SK-MEL-5 (cell line): ENCODE measurements at regions not wholly inside any gene's neighbourhood (a gene's known extent, or its start where the extent isn't known, plus 50 kb on each side); places are given as distances from the start of the nearest gene placed in this dataset.

ENCODE experiments used
- DNase-seq: peaks from one replicate; pipeline ENCODE4 v3.0.0-alpha.2; 2016; ENCODE audit warnings: low read depth, low spot score
- in situ Hi-C: cut with HindIII; loops from 2 replicates; pipeline ENCODE4 v1.10.0; 2016; ENCODE audit warnings: low sequenced_read_pairs, high pct_unique_total_duplicates, low pct_unique_long_range_greater_than_20kb

DNA sequence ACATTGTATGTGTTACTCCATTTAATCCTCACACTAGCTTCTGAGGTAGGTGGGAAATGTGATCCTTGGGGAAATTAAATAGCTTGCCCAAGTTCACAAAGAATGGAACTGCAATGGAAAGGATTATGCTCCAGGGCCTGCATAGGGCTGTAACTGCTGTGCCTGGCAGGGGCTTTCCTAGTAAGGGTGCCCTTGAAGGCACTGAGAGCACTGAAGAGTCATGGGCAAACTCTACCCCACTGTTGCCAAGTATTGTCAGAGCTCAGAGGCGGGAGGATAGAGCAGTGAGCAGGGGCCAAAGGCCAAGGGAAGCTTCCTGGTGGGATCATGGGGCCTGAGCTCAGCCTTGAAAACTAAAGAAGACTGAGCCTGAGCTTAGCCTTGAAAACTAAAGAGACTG, 133.0 kb upstream of the NALF2 start:
- DNase-seq: no peak
- in situ Hi-C loops: no loop called here

DNA sequence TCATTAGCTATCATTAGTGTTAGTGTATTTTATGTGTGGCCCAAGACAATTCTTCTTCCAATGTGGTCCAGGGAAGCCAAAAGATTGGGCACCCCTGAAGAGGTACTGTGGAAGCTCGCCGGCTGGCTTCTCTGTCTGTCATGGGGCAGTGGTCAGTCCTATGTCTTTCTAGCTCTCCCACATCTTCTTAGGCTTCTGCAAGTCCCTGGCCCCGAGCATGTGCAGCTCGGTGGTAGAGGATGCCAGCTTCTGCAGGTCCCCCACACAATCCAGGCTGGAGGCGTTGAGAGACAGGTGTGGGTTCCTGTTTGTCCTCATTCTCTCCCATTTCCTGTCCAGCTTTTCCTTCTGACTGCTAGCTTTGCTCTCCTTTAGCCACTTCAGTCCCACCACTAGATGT, 134.1 kb upstream of the NALF2 start:
- in situ Hi-C loops: no loop called here
- DNase-seq: no peak

DNA sequence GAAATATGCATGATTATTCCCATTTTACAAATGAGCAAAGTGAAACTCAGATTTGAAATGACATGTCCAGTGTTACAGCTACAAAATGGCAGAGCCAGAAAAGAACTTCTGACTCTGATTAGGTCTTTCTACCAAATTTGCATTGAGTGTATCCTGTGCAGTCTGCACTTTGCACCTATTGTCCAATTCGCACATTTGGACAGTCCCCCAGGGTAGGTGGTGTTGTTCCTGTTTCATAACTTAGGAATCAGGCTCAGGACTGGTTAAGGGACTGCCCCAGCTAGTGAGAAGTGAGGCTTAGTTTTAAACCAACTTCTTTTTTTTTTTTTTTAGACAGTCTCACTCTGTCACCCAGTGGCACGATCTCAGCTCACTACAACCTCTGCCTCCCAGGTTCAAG, 137.9 kb upstream of the NALF2 start:
- in situ Hi-C loops: no loop called here
- no peak for DNase-seq

DNA sequence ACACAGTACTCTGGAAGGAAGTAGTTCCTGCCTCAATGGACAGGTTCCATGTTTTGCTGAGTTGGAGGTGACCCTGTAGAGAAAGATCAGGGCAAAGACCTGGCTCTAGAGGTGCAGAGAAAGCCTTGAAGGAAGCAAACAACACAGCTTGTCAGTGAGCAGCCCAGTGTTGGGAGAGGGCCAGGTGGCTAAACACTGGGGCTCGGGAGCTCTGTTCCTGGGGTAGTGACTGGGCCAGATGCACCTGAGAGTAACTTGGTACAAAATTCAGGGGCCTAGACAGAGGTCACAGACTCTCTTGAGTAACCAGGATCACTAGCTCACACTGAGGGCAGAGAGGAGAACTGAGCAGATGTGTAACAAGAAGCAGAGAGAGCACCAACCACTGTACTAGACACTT, 138.4 kb upstream of the NALF2 start:
- in situ Hi-C loops: no loop called here
- DNase-seq: no peak

DNA sequence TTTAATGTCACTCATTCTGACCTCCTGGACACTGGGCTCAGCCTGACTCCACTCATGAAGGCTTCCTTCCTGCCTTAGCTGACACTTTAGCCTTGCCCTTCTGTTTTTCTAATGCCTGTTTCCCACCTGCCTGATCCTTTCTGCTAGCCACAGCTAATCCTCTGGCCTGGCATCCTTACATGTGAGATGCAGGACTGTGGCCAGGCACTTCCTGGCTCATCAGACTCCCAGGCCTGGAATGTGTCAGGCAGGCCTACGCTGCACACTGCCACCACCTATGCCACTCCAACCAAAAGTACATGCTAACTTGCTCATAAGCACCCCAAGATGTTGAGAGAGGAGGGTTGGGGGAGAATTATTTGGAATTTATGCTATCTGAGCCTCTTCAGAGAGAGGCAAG, 138.8 kb upstream of the NALF2 start:
- no peak for DNase-seq
- in situ Hi-C loops: no loop called here

DNA sequence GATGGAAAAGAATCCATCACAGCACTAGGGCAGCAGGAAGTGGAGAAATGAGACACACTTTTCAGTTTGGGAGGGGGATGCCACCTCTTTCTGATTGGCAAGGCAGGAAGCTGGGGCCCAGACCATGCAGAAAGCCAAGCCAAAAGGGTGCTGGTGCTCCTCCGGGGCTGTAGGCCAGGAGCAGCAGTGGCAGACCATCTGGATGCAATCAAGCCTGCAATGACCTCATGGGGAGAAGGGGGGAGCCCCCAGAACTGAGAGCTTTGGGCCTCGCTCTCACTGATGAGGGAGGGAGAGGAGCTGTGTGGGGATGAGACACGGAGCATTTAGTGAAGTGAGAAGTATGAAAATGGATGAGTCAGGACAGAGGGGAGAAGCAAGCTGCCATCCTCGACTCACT, 141.3 kb upstream of the NALF2 start:
- in situ Hi-C loops: no loop called here
- no peak for DNase-seq

DNA sequence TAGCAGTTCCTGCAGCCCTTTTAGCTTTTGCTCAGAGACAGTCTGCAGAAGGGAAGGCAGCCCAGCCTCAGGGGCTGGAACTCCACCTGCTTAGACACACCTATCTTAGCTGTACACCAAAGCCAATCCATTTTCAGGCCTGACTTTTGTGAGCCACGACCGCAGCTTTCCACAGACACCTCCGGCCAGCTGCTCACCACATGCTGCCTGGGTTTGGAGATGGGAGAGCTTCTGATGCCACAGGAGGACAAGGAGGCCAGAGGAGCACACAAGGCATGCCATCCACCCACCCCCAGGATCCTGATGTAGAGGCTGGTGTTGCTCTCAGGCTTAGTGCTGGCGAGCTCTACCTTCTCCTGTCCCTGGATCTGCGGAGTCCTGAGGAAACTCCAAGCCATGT, 141.8 kb upstream of the NALF2 start:
- in situ Hi-C loops: no loop called here
- no peak for DNase-seq

DNA sequence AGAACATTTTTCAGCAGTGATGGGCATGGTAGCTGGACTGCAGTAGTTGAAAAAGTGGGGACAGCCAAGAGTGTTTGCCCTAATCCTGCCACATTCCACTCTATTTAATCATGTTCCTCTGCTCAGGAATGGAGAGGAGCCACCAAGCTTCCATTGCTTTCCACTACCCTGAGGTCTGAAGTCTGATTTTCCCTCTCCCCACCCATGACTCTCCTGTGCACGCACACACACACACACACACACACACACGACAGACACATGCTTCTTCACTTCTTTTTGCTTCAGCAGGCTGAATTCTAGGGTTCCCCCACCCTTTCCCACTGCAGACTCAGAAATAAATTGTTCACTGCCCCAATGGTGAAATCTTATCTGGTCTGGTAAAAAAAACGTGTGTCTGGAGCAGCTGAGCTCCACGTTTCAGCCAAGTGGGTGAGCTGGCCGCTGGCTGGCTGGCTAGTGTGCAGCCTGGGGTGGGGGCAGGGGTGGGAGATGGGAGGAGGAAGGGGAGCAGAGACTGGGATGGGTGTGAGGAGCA, 142.7 kb upstream of the NALF2 start:
- DNase-seq: no peak
- in situ Hi-C loops: no loop called here

DNA sequence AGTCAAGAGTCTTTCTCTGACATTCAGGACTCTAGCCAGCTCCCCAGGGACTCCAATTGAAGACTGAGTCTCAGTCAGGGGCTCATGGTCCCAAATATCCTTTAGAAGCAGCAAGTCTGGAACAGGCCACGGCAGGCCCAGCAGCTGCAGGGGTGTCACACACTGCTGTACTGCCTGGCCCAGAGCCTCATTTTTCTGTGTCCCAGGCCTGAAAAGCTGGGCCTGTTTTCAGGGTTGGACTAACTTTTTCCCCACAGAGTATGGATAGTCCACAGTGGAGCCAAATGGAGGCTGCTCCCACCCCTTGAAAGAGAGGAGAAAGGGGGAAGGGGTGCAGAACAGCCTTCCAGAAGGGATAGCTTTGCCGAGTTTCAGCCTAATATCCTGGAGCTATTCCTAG, 146.8 kb upstream of the NALF2 start:
- in situ Hi-C loops: no loop called here
- DNase-seq: no peak

DNA sequence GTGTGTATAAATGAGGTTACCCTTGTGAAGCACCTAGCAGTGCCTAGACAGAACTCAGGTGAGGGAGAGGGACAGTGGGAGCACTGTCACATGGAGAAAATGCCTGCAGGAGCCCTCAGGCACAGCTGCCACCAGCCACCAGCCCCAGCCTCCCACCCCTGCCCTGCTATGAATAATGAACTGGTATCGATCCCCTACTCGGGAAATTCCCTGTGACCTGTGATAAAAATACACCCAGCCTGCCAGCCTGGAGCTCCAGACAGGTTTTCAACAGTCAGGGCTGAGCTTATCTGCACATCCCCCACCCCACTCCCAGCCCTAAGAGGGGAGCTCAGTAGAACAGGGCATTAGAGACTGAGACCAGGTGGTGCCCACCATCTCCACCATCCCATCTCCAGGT, 159.6 kb upstream of the PJA1 start:
- no peak for DNase-seq
- in situ Hi-C loops: no loop called here

DNA sequence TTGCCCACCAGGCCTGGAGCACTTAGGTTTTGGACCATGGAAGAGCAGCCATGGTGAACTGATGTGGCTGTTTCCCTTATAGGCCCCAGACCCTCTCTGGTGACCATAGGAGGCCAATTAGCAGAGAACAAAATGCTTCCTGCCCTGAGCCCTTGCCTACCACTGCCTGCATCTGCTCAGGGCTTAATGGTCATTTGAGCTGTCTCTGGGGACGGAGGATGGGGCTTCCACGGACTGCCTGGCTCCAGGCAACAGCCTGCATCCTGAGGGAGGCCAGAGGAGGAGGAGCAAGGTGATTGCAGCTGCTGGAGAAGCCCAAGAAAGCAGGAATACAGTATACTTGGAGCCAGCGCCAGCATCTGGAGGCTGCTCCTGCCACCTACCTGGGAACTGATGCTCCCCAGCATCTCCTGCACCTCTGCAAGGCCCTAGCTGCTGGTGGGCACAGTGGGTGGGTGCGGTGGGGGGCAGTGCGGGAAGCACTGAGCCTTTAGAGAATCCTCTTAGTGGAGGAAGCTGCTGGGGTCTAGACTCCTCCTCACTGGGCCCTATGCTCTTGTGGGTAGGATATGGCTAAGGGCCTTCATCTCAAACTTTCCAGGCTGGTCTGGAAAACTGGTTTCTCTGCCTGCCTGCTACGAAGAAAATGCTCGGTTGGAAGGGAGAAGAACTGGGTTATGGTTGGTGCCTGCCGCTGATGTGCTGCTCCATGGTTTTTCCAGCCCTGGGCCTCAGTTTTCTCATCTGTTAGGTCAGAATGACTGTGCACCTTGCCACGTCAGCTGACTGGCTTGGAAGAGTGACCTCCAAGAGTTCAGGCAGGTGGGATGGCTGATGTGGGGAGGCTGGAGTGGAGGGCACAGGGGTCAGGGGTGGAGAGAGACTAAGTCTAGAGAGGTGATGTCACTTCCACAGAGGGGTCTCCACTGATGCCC, 158.8 kb upstream of the PJA1 start:
- DNase-seq: no peak
- in situ Hi-C loops: no loop called here

DNA sequence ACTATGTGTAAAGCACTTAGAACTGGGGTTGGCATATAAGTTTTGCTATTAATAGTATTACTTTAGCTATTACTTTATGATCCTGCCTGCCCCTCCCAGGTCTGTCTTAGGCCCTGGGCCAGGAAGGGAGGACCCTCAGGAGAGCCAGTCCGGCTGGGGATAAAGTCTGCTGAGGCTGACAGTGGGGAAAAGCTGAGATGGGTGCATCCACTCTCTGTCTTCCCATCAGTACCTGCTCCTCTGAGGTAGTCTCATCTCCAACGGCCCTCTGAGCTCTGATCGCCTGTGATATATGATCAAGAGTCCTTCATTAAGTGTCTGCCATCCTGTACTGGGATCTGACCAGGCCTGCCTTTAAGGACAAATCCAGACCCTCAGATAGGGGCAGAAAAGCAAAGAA, 156.5 kb upstream of the PJA1 start:
- DNase-seq: no peak
- in situ Hi-C loops: no loop called here

DNA sequence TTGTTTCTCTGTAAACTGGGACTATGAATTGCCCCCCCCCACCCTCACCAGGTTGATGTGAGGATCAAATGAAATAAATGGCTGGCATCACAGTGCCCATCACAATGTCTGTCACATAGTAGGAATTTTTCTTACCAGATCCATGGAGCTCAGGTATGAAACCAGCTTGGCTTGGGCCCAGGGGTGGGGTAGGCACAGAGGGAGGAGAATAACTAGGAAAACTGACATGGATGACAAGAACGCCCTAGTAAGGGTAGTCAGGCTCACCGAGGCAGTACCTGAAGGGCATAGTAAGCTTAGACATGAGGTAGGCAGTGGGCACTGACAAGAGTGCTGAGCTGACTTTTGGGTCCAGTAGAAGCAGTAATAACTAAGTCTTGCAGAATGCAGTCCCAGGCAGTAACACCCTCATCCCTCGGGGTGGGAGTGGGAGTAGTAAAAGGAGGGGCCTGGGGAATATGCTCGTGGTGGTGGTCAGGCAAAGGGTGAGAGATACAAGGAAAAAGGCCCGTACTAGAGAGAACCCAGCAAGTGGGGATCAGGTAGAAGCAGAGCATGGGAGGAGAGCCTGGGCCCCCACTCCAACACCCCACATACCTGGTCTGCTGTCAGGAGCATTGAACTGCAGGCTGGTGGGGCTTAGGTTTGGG, 155.9 kb upstream of the PJA1 start:
- in situ Hi-C loops: no loop called here
- no peak for DNase-seq

DNA sequence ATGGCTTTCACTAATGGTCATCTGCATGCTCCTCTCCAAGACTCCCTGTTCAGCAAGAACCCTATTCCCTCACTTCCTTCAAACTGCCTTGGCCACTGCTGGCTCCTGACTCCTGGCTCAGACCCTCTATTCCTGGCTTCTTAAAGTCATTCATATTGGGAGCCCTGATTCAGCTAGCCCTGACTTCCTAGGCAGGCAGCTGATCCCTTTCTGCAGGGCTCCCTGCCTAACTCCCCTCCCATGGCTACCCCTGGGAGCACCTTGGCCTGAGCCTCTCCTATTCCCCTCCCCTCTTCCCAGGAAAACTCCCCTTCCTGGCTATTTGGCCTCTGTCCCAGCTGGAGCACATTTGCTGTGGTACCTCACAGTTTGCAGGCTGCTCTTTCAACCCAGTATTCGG, 154.9 kb upstream of the PJA1 start:
- in situ Hi-C loops: no loop called here
- DNase-seq: no peak

DNA sequence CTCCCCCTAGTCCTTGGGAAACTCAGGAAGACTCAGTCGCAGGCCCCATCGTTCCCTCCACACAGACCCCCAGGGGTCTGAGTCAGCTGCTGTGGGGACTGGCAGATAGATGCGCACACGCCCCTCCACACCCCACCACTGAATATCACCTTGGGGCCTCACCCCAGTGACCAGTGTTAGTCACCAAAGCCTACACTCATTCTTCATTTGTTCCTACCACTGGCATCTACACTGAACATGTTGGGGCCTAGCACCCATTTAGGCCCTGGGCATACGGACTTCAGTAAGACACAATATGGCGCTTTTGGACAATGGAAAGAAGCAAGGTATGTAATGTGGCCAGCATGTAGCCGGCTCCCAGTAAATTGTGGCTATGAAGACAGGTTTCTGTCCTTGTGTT, 154.1 kb upstream of the PJA1 start:
- DNase-seq: no peak
- in situ Hi-C loops: no loop called here

DNA sequence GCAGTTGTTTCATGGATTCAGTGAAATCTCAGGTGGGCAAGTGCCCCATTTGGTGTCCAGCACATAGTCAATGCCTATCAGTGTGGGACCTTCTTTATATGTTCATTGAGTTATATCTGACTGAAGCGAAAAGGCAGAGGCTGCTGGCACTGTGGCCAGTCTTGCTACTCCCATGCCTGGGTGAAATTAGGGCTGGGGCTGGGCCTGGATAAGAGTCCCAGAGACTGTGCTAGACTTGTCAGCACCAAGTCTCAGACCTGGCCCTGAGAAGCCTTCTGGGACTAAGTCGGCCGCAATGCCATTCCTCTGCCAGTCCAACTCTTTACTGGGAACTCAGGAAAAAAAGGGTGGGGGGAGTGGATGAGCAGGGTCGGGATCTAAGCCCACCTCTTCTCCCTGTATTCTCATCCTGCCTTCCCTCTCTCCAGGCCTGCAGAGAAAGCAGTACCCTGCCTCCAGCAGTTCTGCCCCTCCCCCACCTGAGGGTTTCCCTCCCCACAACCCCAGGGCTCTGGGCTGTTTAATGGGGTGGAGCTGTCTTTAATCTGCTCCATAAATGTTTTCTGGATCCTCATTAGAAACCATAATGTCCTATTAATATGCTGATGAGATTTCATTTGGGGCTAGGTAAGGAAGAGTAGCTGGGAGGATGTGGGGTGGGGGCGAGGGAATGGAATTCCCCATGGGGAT, 153.5 kb upstream of the PJA1 start:
- in situ Hi-C loops: no loop called here
- DNase-seq: no peak

DNA sequence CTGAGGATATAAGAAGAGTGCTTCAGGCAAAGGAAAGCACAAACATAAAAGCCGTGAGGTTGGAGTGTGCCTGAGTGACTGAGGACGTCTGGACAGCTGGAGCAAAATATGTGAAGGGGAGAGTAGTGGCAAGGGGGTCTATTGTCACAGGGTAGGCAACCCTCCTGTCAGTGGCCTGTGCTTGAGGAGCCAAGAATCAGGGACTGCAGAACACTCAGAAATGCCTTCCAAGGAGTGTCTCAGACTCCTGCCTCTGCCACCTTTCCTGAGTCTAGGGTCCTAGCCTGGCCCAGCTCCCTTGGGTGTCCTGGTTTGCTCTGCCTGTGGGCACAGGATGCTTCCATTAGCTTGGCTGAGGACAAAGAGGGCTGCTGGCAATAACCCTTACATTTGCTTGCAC, 152.5 kb upstream of the PJA1 start:
- in situ Hi-C loops: no loop called here
- no peak for DNase-seq
